ENCODE measurements at regions not wholly inside any gene's neighbourhood (a gene's known extent, or its start where the extent isn't known, plus 50 kb on each side); places are given as distances from the start of the nearest gene placed in this dataset.

GRCh38 chr3:176521531-176522175 lies 675.6 kb downstream of the TBL1XR1 start:
- BruUV-seq (replicated peaks), result no TSS peak
- DNase-seq (ENCODE audit: extremely low read depth in 1 of 4, low spot score in 3 of 4) (no peak), ATAC-seq (no peak), FAIRE-seq (no peak)
- intact Hi-C loops (cut with micrococcal nuclease) (no loop called here), in situ Hi-C loops (cut with MboI) (loop anchor here (10.0 kb wide), 1 partner anchor 413 kb away; no protein-coding TSS in a partner anchor)
- H4K20me1 ChIP-seq (replicated peaks; ENCODE audit: control insufficient read depth, insufficient read depth, low read length), result no peaks in the 10 kb centered on the region
- 9% methylated on average over 5 of the region's 5 CpGs for WGBS (ENCODE audit: insufficient coverage, low coverage, missing lambda C conversion rate)
- POLR2A ChIA-PET, result no interaction called here
- H3K36me3 ChIP-seq (ENCODE audit: control insufficient read depth, insufficient read depth, low read length), result no peaks in the 10 kb centered on the region
- H3K27me3 ChIP-seq (ENCODE audit: control insufficient read depth in 2 of 2, insufficient read depth in 2 of 2, low read length in 2 of 2), result no peaks in the 10 kb centered on the region
- H3K9ac ChIP-seq (ENCODE audit: insufficient read depth in 1 of 2, low read depth in 2 of 2, low read length in 2 of 2), result no peak overlapping the region
- no peak overlapping the region for H3K4me3 ChIP-seq
- H3K4me2 ChIP-seq (ENCODE audit: insufficient read depth, low read length), result no peak overlapping the region
- H3K4me1 ChIP-seq (replicated peaks in 1 of 2; ENCODE audit: control insufficient read depth in 2 of 2, insufficient read depth in 2 of 2, low read length in 2 of 2), result no peaks in the 10 kb centered on the region; a peak in 1 of 5 replicates
- H2AFZ ChIP-seq (ENCODE audit: low read depth, low read length), result no peak overlapping the region
- no peaks in the 10 kb centered on the region for H3K79me2 ChIP-seq (ENCODE audit: control insufficient read depth, insufficient read depth, low read length)
- no peaks in the 10 kb centered on the region for H3K9me1 ChIP-seq (ENCODE audit: control insufficient read depth, insufficient read depth, low read length)
- CTCF ChIA-PET (ENCODE audit: low intra/inter-chr PET ratio), result no interaction called here
- H3K27ac ChIP-seq (ENCODE audit: extremely low read depth, low read depth, low read length), result no peak overlapping the region
- no peaks in the 10 kb centered on the region for H3K9me3 ChIP-seq (replicated peaks; ENCODE audit: control insufficient read depth, insufficient read depth, low read depth, low read length)
- TF ChIP-seq RUNX1 (IDR thresholded peaks at IDR 0.05; ENCODE audit: low read depth) (no peak), ZNF407 (IDR thresholded peaks at IDR 0.05; ENCODE audit: low read depth) (no peak), ERF (CRISPR knock-in tag; IDR thresholded peaks at IDR 0.05) (no peak), SNRNP70 (optimal IDR thresholded peaks at IDR 0.05; ENCODE audit: low read depth, low read length) (no peak), SIN3B (IDR thresholded peaks at IDR 0.05; ENCODE audit: low read depth) (no peak), ZNF77 (CRISPR knock-in tag; IDR thresholded peaks at IDR 0.05) (no peak), ZNF133 (CRISPR knock-in tag; IDR thresholded peaks at IDR 0.05) (no peak), BCLAF1 (IDR thresholded peaks at IDR 0.05; ENCODE audit: borderline replicate concordance in 1 of 2, control insufficient read depth in 1 of 2, low read depth in 2 of 2, low read length in 1 of 2) (no peak), TCF7 (IDR thresholded peaks at IDR 0.05; ENCODE audit: borderline replicate concordance) (no peak), CHCHD3 (CRISPR knock-in tag; IDR thresholded peaks at IDR 0.05) (no peak), CHD1 (IDR thresholded peaks at IDR 0.05; ENCODE audit: low read length) (no peak), PHF21A (IDR thresholded peaks at IDR 0.05; ENCODE audit: borderline replicate concordance, low read depth) (no peak), MTA1 (IDR thresholded peaks at IDR 0.05; ENCODE audit: borderline replicate concordance) (no peak)

Measured in K562 (cell line).